Right lobe of liver (tissue), 6 donors: ENCODE measurements at regions not wholly inside any gene's neighbourhood (a gene's known extent, or its start where the extent isn't known, plus 50 kb on each side); places are given as distances from the start of the nearest gene placed in this dataset.
"Not testable (repeated sequence)": the region's sequence is repeated elsewhere in the genome, so short reads cannot be mapped to it uniquely, and the experiment has no call there.

Source experiments
- ATAC-seq, 4 donors: fragments of 200-7000 bp; cut with Tn5 transposase; one replicate each; pipeline ENCODE4 v1.9.1; 2020; ENCODE audit warnings: mild to moderate bottlenecking in 4 of 4, moderate library complexity in 4 of 4
- DNase-seq, 3 donors: peaks; one replicate each; pipeline ENCODE4 v3.0.0-alpha.2; 2020
- H3K27ac ChIP-seq, 3 donors: fragments of 200-600 bp; one replicate each; pipeline ENCODE4 v1.8.0; 2022
- H3K27me3 ChIP-seq, 2 donors: fragments of 200-600 bp; one replicate each; pipeline ENCODE4 v1.8.0; 2022
- H3K36me3 ChIP-seq, 4 donors: fragments of 200-600 bp; sonication (generic) in 1 of 4; one replicate each; pipeline versions ENCODE4 v1.5.1 to v1.8.0; 2017 to 2022; ENCODE audit warnings: control low read depth in 1 of 4
- H3K4me1 ChIP-seq, 4 donors: fragments of 200-600 bp; sonication (generic) in 1 of 4; one replicate each; pipeline versions ENCODE4 v1.5.1 to v1.8.0; 2017 to 2022; ENCODE audit warnings: control low read depth in 1 of 4
- H3K4me3 ChIP-seq, 3 donors: fragments of 200-600 bp; one replicate each; pipeline ENCODE4 v1.8.0; 2022
- H3K9me3 ChIP-seq, 4 donors: fragments of 200-600 bp; sonication (generic) in 1 of 4; one replicate each; pipeline versions ENCODE4 v1.5.1 to v1.8.0; 2017 to 2022; ENCODE audit warnings: control low read depth in 1 of 4
- POLR2A ChIP-seq: fragments of 450-650 bp; IDR thresholded peaks from one replicate; pipeline ENCODE4 v1.6.1; 2017; ENCODE audit warnings: antibody characterized with exemption, mild to moderate bottlenecking
- WGBS: methylation state at CpG from one replicate; pipeline ENCODE4 v1.1.6; 2018; ENCODE audit warnings: low coverage, low lambda C conversion rate; ENCODE audit not compliant: insufficient coverage; ENCODE audit errors: missing lambda C conversion rate; 5-methylcytosine and 5-hydroxymethylcytosine counted together
- intact Hi-C, 2 donors: fragments of 100-400 bp; cut with DNase I; formaldehyde crosslinking; loops; one replicate each; pipeline versions ENCODE4 v1.11.2 to v1.14.1; 2022
- TF ChIP-seq, protein P1 (sequence below), 4 donors: fragments of 200-600 bp in 3 of 4; fragments of 450-650 bp in 1 of 4; IDR thresholded peaks; one replicate each; pipeline versions ENCODE4 v1.5.1 to v1.8.0; 2016 to 2022; ENCODE audit warnings: antibody characterized with exemption in 4 of 4, mild to moderate bottlenecking in 2 of 4
- donor health status: DM: no; HTN: yes; CAD: no.
- donor health status: DM: no; HTN: no; CAD: no.
- donor health status: DM: no; HTN: no; CAD: no.
- donor health status: DM: no; HTN: yes; CAD: no.
- donor health status: DM: no; HTN: yes; CAD: no.

DNA sequence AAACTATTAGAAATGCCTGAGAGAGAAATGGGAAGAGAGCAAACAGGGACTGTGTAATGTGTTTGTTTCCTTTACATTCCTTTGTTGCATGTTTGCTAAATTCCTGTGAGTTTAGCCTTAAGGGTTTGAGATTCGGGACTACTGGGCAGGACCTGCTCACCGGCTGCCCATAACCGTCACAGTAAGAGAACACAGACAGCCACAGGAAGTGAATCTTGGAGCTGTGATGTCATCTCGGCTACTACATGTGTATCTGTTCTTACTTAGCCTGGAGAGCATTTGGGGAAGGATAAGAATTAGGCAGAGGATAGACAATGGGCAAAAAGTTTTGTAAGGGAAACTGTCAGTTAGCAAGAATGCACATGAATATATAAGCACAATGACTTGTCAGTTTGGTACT, 485.1 kb upstream of the KLF6 start:
- Histone ChIP-seq H3K36me3 (no peaks in the 10 kb centered on the region), H3K4me1 (no peaks in the 10 kb centered on the region), H3K4me3 (no peak overlapping the region), H3K27me3 (no peaks in the 10 kb centered on the region), H3K27ac (no peak overlapping the region), H3K9me3 (no peaks in the 10 kb centered on the region)
- intact Hi-C loops: no loop called here
- ATAC-seq (peak; percentile 31 to 75 (median 66)), DNase-seq (no peak)
- 15% methylated on average over 4 of the region's 4 CpGs for WGBS
- no peak for TF ChIP-seq POLR2A
- TF ChIP-seq, protein P1, sequence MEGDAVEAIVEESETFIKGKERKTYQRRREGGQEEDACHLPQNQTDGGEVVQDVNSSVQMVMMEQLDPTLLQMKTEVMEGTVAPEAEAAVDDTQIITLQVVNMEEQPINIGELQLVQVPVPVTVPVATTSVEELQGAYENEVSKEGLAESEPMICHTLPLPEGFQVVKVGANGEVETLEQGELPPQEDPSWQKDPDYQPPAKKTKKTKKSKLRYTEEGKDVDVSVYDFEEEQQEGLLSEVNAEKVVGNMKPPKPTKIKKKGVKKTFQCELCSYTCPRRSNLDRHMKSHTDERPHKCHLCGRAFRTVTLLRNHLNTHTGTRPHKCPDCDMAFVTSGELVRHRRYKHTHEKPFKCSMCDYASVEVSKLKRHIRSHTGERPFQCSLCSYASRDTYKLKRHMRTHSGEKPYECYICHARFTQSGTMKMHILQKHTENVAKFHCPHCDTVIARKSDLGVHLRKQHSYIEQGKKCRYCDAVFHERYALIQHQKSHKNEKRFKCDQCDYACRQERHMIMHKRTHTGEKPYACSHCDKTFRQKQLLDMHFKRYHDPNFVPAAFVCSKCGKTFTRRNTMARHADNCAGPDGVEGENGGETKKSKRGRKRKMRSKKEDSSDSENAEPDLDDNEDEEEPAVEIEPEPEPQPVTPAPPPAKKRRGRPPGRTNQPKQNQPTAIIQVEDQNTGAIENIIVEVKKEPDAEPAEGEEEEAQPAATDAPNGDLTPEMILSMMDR (IDR thresholded peaks at IDR 0.05): no peak

DNA sequence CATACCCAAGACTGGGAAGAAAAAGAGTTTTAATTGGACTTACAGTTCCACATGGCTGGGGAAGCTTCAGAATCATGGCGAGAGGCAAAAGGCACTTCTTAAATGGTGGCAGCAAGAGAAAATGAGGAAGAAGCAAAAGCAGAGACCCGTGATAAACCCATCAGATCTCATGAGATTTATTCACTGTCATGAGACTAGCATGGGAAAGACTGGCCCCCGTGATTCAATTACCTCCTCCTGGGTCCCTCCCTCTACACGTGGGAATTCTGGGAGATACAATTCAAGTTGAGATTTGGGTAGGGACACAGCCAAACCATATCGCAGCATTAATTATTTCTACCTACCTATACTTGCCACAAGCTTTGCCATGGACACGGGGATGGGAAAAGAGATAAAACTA, 483.5 kb upstream of the KLF6 start:
- H3K4me1 ChIP-seq, ATAC-seq, H3K27ac ChIP-seq, DNase-seq, H3K4me3 ChIP-seq, H3K9me3 ChIP-seq, H3K36me3 ChIP-seq, intact Hi-C loops, H3K27me3 ChIP-seq: not testable (repeated sequence)
- WGBS: 78% methylated on average over 6 of the region's 6 CpGs

DNA sequence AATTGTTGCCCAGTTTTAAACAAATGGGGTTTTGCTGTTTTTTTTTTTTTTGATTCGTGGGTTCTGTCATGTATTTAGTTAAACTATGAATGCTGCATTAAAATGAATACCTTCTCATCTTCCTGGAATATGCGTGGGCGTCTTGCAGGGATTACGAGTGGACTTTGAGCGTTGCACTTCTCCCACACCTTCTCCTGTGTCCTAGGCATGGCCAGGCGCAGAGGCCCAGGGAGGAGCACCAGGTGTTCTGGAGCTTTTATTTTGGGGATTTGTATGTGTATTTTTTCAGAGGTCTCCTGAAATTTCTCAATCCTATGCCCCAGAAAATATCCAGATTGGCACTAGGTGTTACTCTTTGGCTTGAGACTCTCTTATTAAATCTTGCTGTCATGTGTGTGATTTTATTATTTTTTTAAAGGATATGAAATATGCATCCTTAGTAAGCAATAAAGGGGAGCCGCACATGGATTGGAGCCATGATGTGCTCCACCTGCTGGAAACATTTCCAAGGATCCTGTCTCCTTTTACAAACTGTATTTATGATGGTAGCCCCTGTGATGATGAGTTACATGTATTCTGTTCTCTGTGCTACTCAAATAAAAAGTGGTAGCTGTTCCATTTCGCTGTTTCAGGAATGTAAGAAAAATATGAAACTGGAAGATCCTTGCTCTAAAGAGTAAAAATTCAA, 482.2 kb upstream of the KLF6 start:
- 39% methylated on average over 8 of the region's 8 CpGs for WGBS
- H3K27me3 ChIP-seq: no peaks in the 10 kb centered on the region

GRCh38 chr10:4266416-4267085, 481.5 kb upstream of the KLF6 start:
- 46% methylated on average over 4 of the region's 4 CpGs for WGBS
- no peaks in the 10 kb centered on the region for H3K36me3 ChIP-seq
- H3K9me3 ChIP-seq: no peaks in the 10 kb centered on the region
- H3K4me3 ChIP-seq: no peak overlapping the region
- H3K27me3 ChIP-seq: no peaks in the 10 kb centered on the region
- intact Hi-C loops: no loop called here
- H3K27ac ChIP-seq: no peak overlapping the region
- H3K4me1 ChIP-seq: peaks cover 0 to 10% (median 0%) of the 10 kb centered on the region in 4 donors
- no peak for TF ChIP-seq POLR2A
- TF ChIP-seq, protein P1 (IDR thresholded peaks at IDR 0.05): no peak
- no peak for DNase-seq
- peak in 3 of 4 donors; percentile 33 to 49 (median 46) for ATAC-seq

More for the DNA sequence above, 482.2 kb upstream of the KLF6 start:
- DNase-seq: no peak
- H3K36me3 ChIP-seq: no peaks in the 10 kb centered on the region
- no peak overlapping the region for H3K27ac ChIP-seq
- no peaks in the 10 kb centered on the region for H3K9me3 ChIP-seq
- TF ChIP-seq POLR2A: no peak
- TF ChIP-seq, protein P1 (IDR thresholded peaks at IDR 0.05): peak in 2 of 4 donors; percentile 6 to 8
- ATAC-seq: peak in 1 of 4 donors; percentile 56
- H3K4me1 ChIP-seq: peaks cover 0 to 10% (median 0%) of the 10 kb centered on the region in 4 donors
- H3K4me3 ChIP-seq: no peak overlapping the region
- intact Hi-C loops: no loop called here

GRCh38 chr10:4265964-4266363, 481.0 kb upstream of the KLF6 start:
- H3K27me3 ChIP-seq: no peaks in the 10 kb centered on the region
- no peaks in the 10 kb centered on the region for H3K36me3 ChIP-seq
- ATAC-seq (no peak), DNase-seq (no peak)
- 83% methylated on average over 3 of the region's 3 CpGs for WGBS
- H3K4me3 ChIP-seq: no peak overlapping the region
- intact Hi-C loops: no loop called here
- TF ChIP-seq, protein P1 (IDR thresholded peaks at IDR 0.05): no peak
- TF ChIP-seq POLR2A: no peak
- H3K4me1 ChIP-seq: peaks cover 0 to 10% (median 0%) of the 10 kb centered on the region in 4 donors
- no peak overlapping the region for H3K27ac ChIP-seq
- H3K9me3 ChIP-seq: no peaks in the 10 kb centered on the region
